HCT116 (cell line): ENCODE measurements at regions not wholly inside any gene's neighbourhood (a gene's known extent, or its start where the extent isn't known, plus 50 kb on each side); places are given as distances from the start of the nearest gene placed in this dataset.

Source experiments
- ATAC-seq: fragments of 200-7000 bp; cut with Tn5 transposase; 2 replicates; pipeline ENCODE4 v1.9.1; 2020; ENCODE audit warnings: mild to moderate bottlenecking, moderate library complexity
- BruUV-seq: library from RNA; stranded (reverse); fragments of 400-500 nt; replicated peaks from 2 replicates; lab custom pipeline; 2021; lab: Mats Ljungman, UMichigan
- CTCF ChIA-PET: fragments of 300-600 bp; sonication (Branson Sonifier 250); formaldehyde crosslinking; loops from one replicate; lab custom pipeline; 2021; ENCODE audit warnings: antibody characterized with exemption; lab: Charles Lee
- POLR2A ChIA-PET: fragments of 300-600, 350-600 bp; sonication (Branson Sonifier 250); formaldehyde crosslinking; loops from one replicate; lab custom pipeline; 2021; ENCODE audit warnings: antibody characterized with exemption; lab: Charles Lee
- RAD21 ChIA-PET, 2 experiments: fragments of 300-600 bp; sonication (Branson Sonifier 250); formaldehyde crosslinking; loops; one replicate each; lab custom pipeline; 2023; ENCODE audit warnings: low total read pairs in 2 of 2; ENCODE audit not compliant: uncharacterized antibody in 2 of 2, unreplicated experiment in 2 of 2, low non-redundant PET in 1 of 2; lab: Charles Lee
- DNase-seq: peaks from one replicate; pipeline ENCODE4 v3.0.0-alpha.2; 2010; ENCODE audit warnings: low read depth, low spot score
- H2AFZ ChIP-seq: fragments of 200-600 bp; shearing (Covaris generic), sonication (generic); 2 replicates; pipeline ENCODE4 v1.6.1; 2017; ENCODE audit warnings: low read depth, mixed run types, mixed read lengths, antibody characterized with exemption, low read length; ENCODE audit not compliant: poor library complexity, severe bottlenecking
- H3K27ac ChIP-seq: 2 replicates; pipeline ENCODE4 v1.5.1; 2012; ENCODE audit warnings: low read depth, low read length
- H3K27me3 ChIP-seq: fragments of 200-600 bp; sonication (generic); 2 replicates; pipeline ENCODE4 v1.6.1; 2016; ENCODE audit warnings: mixed run types, low read length, mixed read lengths; ENCODE audit not compliant: insufficient read depth
- H3K36me3 ChIP-seq, 2 experiments: fragments of 200-500 bp in 1 of 2; fragments of 200-600 bp in 1 of 2; sonication (Bioruptor generic) in 1 of 2; sonication (generic) in 1 of 2; 2 replicates each; pipeline versions ENCODE4 v1.5.1 to v1.6.1; 2014 to 2016; ENCODE audit warnings: low read length in 2 of 2, inconsistent platforms in 1 of 2, mixed read lengths in 1 of 2, mixed run types in 1 of 2; ENCODE audit not compliant: insufficient read depth in 2 of 2, control insufficient read depth in 1 of 2
- H3K4me1 ChIP-seq, 2 experiments: fragments of 200-600 bp in 1 of 2; sonication (generic) in 1 of 2; 2 replicates each; pipeline versions ENCODE4 v1.5.1 to v1.6.1; 2012 to 2017; ENCODE audit warnings: low read length in 2 of 2, inconsistent platforms in 1 of 2, mild to moderate bottlenecking in 1 of 2, mixed read lengths in 1 of 2, mixed run types in 1 of 2, moderate library complexity in 1 of 2; ENCODE audit not compliant: insufficient read depth in 2 of 2, control insufficient read depth in 1 of 2
- H3K4me2 ChIP-seq: fragments of 200-600 bp; sonication (generic); 2 replicates; pipeline ENCODE4 v1.6.1; 2017; ENCODE audit warnings: mixed run types, low read length, mixed read lengths
- H3K4me3 ChIP-seq, 2 experiments: fragments of 200-600 bp in 1 of 2; sonication (generic) in 1 of 2; replicated peaks in 1 of 2; 2 replicates each; pipeline ENCODE4 v1.5.1; 2011 to 2016; ENCODE audit warnings: low read length in 2 of 2, control low read depth in 1 of 2, low read depth in 1 of 2, mild to moderate bottlenecking in 1 of 2, mixed read lengths in 1 of 2, mixed run types in 1 of 2
- H3K79me2 ChIP-seq: fragments of 200-600 bp; sonication (generic); 2 replicates; pipeline ENCODE4 v1.6.1; 2017; ENCODE audit warnings: mild to moderate bottlenecking, mixed run types, low read length, moderate library complexity, mixed read lengths; ENCODE audit not compliant: insufficient read depth
- H3K9ac ChIP-seq: fragments of 200-600 bp; sonication (generic); 2 replicates; pipeline ENCODE4 v1.6.1; 2016; ENCODE audit warnings: low read length, mixed read lengths
- H3K9me2 ChIP-seq: fragments of 200-600 bp; sonication (generic), shearing (Covaris generic); 2 replicates; pipeline ENCODE4 v1.6.1; 2017; ENCODE audit warnings: mixed run types, mild to moderate bottlenecking, moderate library complexity; ENCODE audit not compliant: insufficient read depth
- H3K9me3 ChIP-seq, 2 experiments: fragments of 200-500 bp in 1 of 2; fragments of 200-600 bp in 1 of 2; sonication (Bioruptor generic) in 1 of 2; sonication (generic) in 1 of 2; 2 replicates each; pipeline ENCODE4 v1.6.1; 2014 to 2017; ENCODE audit warnings: low read length in 2 of 2, mixed read lengths in 2 of 2, inconsistent platforms in 1 of 2, low read depth in 1 of 2, mild to moderate bottlenecking in 1 of 2, mixed run types in 1 of 2, moderate library complexity in 1 of 2; ENCODE audit not compliant: control insufficient read depth in 1 of 2, insufficient read depth in 1 of 2
- H4K20me1 ChIP-seq: fragments of 200-600 bp; sonication (generic), shearing (Covaris generic); 2 replicates; pipeline ENCODE4 v1.6.1; 2017; ENCODE audit warnings: mixed run types, mild to moderate bottlenecking, moderate library complexity; ENCODE audit not compliant: insufficient read depth
- CBX3 ChIP-seq: IDR thresholded peaks from 2 replicates; pipeline ENCODE4 v1.6.1; 2012; ENCODE audit warnings: low read depth
- EZH2phosphoT487 ChIP-seq: fragments of 200-600 bp; IDR thresholded peaks from 2 replicates; pipeline ENCODE4 v1.6.1; 2018; ENCODE audit warnings: antibody characterized with exemption, borderline replicate concordance
- FOSL1 ChIP-seq: IDR thresholded peaks from 2 replicates; pipeline ENCODE4 v1.6.1; 2012; ENCODE audit warnings: low read depth
- POLR2AphosphoS5 ChIP-seq: IDR thresholded peaks from 2 replicates; pipeline ENCODE4 v1.6.1; 2011; ENCODE audit warnings: mild to moderate bottlenecking, low read depth, low read length, moderate library complexity
- SP1 ChIP-seq: IDR thresholded peaks from 2 replicates; pipeline ENCODE4 v1.6.1; 2012; ENCODE audit warnings: low read depth
- YY1 ChIP-seq: IDR thresholded peaks from 2 replicates; pipeline ENCODE4 v1.6.1; 2011; ENCODE audit warnings: low read length, low read depth, moderate library complexity, mild to moderate bottlenecking; ENCODE audit not compliant: insufficient replicate concordance; ENCODE audit errors: extremely low read depth
- intact Hi-C: fragments of 100-400 bp; cut with micrococcal nuclease; formaldehyde crosslinking; loops from 2 replicates; pipeline ENCODE4 v1.10.0; 2022
- TF ChIP-seq, protein P1 (sequence below), 3 experiments: fragments of 200-600 bp in 1 of 3; sonication (generic) in 1 of 3; IDR thresholded peaks in 2 of 3; conservative IDR thresholded peaks in 1 of 3; 2 replicates each; pipeline ENCODE4 v1.5.1; 2012 to 2017; ENCODE audit warnings: low read depth in 2 of 3, low read length in 2 of 3, antibody characterized with exemption in 1 of 3, borderline replicate concordance in 1 of 3, control low read depth in 1 of 3, mild to moderate bottlenecking in 1 of 3, mixed read lengths in 1 of 3, mixed run types in 1 of 3, moderate library complexity in 1 of 3; ENCODE audit not compliant: insufficient read depth in 1 of 3

DNA sequence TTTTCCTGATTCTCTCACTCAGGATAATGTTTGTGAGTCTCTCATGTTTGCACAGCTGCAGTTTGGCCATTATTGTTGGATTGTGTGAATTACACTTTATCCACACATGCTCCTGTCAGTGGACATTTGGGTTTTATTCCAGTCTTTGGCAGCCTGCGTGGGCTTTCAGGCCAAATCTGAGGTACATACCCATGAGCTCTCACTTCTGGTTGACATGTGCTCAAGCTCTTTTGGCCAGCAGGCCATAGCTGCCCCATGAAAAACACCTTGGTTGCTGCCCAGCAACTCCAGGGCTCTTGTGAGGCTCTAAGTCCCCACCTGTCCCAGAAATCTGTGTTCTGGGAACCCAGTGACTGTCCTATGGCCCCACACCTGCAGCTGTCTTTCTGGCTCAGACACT, 124.5 kb upstream of the GALNT2 start:
- CTCF ChIA-PET = no interaction called here
- no peaks in the 10 kb centered on the region for H3K4me1 ChIP-seq
- no peaks in the 10 kb centered on the region for H3K36me3 ChIP-seq
- intact Hi-C loops = no loop called here
- H3K79me2 ChIP-seq = no peaks in the 10 kb centered on the region
- RAD21 ChIA-PET = no interaction called here
- no peak for DNase-seq
- H3K4me3 ChIP-seq = no peak overlapping the region
- no peaks in the 10 kb centered on the region for H3K9me2 ChIP-seq
- H3K9ac ChIP-seq = no peak overlapping the region
- H3K27me3 ChIP-seq = peaks cover 21% of the 10 kb centered on the region
- no peak overlapping the region for H2AFZ ChIP-seq
- no peaks in the 10 kb centered on the region for H4K20me1 ChIP-seq
- no TSS peak for BruUV-seq
- H3K4me2 ChIP-seq = no peak overlapping the region
- ATAC-seq = no peak
- no peaks in the 10 kb centered on the region for H3K9me3 ChIP-seq
- TF ChIP-seq CBX3 (no peak), FOSL1 (no peak), SP1 (no peak), EZH2phosphoT487 (no peak)
- H3K27ac ChIP-seq = no peak overlapping the region
- POLR2A ChIA-PET = no interaction called here

GRCh38 chr1:229943148-229943714, 123.8 kb upstream of the GALNT2 start:
- RAD21 ChIA-PET = no interaction called here
- CTCF ChIA-PET = no interaction called here

More at GRCh38 chr1:229943148-229943714, 123.8 kb upstream of the GALNT2 start:
- Histone ChIP-seq H3K79me2 (no peaks in the 10 kb centered on the region), H3K9me2 (no peaks in the 10 kb centered on the region), H2AFZ (no peak overlapping the region), H4K20me1 (no peaks in the 10 kb centered on the region), H3K9me3 (no peaks in the 10 kb centered on the region), H3K4me2 (no peak overlapping the region), H3K4me1 (no peaks in the 10 kb centered on the region), H3K27ac (no peak overlapping the region)
- intact Hi-C loops = no loop called here
- DNase-seq = no peak
- no TSS peak for BruUV-seq
- TF ChIP-seq, protein P1, sequence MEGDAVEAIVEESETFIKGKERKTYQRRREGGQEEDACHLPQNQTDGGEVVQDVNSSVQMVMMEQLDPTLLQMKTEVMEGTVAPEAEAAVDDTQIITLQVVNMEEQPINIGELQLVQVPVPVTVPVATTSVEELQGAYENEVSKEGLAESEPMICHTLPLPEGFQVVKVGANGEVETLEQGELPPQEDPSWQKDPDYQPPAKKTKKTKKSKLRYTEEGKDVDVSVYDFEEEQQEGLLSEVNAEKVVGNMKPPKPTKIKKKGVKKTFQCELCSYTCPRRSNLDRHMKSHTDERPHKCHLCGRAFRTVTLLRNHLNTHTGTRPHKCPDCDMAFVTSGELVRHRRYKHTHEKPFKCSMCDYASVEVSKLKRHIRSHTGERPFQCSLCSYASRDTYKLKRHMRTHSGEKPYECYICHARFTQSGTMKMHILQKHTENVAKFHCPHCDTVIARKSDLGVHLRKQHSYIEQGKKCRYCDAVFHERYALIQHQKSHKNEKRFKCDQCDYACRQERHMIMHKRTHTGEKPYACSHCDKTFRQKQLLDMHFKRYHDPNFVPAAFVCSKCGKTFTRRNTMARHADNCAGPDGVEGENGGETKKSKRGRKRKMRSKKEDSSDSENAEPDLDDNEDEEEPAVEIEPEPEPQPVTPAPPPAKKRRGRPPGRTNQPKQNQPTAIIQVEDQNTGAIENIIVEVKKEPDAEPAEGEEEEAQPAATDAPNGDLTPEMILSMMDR (IDR thresholded peaks at IDR 0.05 in 2 of 3, conservative IDR thresholded peaks at IDR 0.05 in 1 of 3; ENCODE audit: borderline replicate concordance in 1 of 3, insufficient read depth in 1 of 3, low read depth in 2 of 3, low read length in 2 of 3) = no peak
- no peak for TF ChIP-seq POLR2AphosphoS5
- no peak for TF ChIP-seq FOSL1
- no peak for TF ChIP-seq YY1
- TF ChIP-seq, all 23 proteins: peak for 0
- POLR2A ChIA-PET = no interaction called here
- no peak overlapping the region for H3K9ac ChIP-seq
- no peak overlapping the region for H3K4me3 ChIP-seq
- no peaks in the 10 kb centered on the region for H3K36me3 ChIP-seq
- no peak for ATAC-seq
- peaks cover 18% of the 10 kb centered on the region for H3K27me3 ChIP-seq
